ENCODE measurements at regions not wholly inside any gene's neighbourhood (a gene's known extent, or its start where the extent isn't known, plus 50 kb on each side); places are given as distances from the start of the nearest gene placed in this dataset.
A peak's percentile ranks its signal among the peaks of the same experiment; 100 is the strongest.
"Not testable (repeated sequence)": the region's sequence is repeated elsewhere in the genome, so short reads cannot be mapped to it uniquely, and the experiment has no call there.

DNA sequence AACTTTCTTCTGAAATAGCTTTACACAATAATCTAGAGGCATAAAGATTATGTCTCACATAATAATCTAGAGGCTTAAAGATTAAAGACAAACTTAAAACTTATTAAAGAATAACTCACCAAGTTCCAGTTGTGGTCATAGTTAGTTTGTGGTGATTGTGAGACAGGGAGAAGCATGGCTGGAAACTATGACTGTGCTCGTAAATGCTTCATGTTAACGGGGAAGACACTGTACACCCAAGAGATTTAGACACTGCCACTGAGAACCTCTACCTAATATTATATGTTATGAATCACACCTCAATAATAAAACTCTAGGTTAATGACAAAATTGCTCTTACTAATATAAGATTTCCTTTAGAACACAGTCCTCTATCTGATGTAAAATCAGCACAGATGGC, 541.6 kb downstream of the TMEM121 start:
- in situ Hi-C loops (cut with MboI; ENCODE audit: low pct_unique_long_range_greater_than_20kb, low sequenced_read_pairs, unreplicated experiment): no loop called here

DNA sequence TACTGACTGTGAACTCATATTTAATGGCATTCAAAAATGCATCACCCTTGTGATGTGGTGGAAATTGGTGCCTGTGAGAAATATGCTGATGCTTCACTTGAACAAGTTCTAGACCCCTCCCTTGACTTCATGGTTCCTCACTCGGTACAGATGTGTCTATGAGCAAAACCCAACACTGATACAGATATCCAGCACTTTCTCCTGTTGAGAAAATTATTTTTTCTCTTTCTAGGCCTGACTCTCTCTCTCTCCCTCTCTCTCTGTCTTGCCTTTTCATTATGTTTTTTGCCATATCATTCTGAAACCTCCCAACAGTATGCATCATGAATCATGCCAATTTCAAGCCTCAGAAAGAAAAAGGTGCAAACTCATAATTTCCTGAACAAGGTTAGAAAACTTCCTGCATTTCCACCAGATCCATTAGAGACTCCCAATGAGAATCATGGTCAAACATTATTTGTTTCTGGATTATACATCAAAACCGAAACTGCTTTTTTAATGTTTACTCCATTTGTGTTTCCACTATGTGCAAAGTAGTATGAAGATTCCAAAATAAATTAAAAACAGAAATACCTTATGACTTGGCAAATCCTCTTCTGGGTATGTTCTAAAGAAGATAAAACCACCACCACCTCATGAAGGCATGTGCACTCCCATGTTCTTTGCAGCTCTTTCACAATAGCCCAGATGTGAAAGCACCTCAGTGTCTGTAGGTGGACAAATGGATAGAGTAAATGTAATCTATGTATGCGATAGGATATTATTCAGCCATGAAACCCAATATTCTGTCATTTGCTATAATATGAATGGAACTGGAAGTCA, 543.6 kb downstream of the TMEM121 start:
- no peak for DNase-seq (ENCODE audit: low spot score)
- in situ Hi-C loops (cut with MboI; ENCODE audit: low pct_unique_long_range_greater_than_20kb, low sequenced_read_pairs, unreplicated experiment): no loop called here
- TF ChIP-seq, protein P1, sequence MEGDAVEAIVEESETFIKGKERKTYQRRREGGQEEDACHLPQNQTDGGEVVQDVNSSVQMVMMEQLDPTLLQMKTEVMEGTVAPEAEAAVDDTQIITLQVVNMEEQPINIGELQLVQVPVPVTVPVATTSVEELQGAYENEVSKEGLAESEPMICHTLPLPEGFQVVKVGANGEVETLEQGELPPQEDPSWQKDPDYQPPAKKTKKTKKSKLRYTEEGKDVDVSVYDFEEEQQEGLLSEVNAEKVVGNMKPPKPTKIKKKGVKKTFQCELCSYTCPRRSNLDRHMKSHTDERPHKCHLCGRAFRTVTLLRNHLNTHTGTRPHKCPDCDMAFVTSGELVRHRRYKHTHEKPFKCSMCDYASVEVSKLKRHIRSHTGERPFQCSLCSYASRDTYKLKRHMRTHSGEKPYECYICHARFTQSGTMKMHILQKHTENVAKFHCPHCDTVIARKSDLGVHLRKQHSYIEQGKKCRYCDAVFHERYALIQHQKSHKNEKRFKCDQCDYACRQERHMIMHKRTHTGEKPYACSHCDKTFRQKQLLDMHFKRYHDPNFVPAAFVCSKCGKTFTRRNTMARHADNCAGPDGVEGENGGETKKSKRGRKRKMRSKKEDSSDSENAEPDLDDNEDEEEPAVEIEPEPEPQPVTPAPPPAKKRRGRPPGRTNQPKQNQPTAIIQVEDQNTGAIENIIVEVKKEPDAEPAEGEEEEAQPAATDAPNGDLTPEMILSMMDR (IDR thresholded peaks at IDR 0.05; ENCODE audit: extremely low read depth, insufficient read depth, missing control alignments): no peak

More for the DNA sequence above, 541.6 kb downstream of the TMEM121 start:
- TF ChIP-seq, protein P1 (IDR thresholded peaks at IDR 0.05; ENCODE audit: extremely low read depth, insufficient read depth, missing control alignments): no peak
- DNase-seq (ENCODE audit: low spot score): no peak

DNA sequence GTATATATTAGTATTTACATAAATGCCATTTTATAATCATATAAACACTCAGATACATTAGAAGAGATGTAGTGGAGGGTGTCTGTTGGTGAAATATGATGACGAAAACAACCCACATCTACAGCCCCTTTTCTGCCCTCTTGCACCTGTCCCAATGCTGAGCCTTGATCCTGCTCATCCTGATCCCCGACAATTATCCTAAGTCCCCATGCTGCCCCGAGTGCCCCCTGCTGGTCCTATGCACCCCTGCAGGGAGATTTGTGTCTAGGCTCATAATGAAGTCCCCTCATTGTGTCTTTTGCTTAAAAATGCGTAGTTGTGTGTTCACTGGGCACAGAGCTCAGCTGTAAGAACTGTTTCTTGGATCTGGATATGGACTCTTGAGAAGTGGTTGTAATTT, 554.5 kb downstream of the TMEM121 start:
- TF ChIP-seq, protein P1 (IDR thresholded peaks at IDR 0.05; ENCODE audit: extremely low read depth, insufficient read depth, missing control alignments): peak; percentile 30
- in situ Hi-C loops (cut with MboI; ENCODE audit: low pct_unique_long_range_greater_than_20kb, low sequenced_read_pairs, unreplicated experiment): no loop called here
- DNase-seq (ENCODE audit: low spot score): no peak

GRCh38 chr14:106081721-106082120, 555.3 kb downstream of the TMEM121 start:
- in situ Hi-C loops (cut with MboI; ENCODE audit: low pct_unique_long_range_greater_than_20kb, low sequenced_read_pairs, unreplicated experiment): not testable (repeated sequence)

DNA sequence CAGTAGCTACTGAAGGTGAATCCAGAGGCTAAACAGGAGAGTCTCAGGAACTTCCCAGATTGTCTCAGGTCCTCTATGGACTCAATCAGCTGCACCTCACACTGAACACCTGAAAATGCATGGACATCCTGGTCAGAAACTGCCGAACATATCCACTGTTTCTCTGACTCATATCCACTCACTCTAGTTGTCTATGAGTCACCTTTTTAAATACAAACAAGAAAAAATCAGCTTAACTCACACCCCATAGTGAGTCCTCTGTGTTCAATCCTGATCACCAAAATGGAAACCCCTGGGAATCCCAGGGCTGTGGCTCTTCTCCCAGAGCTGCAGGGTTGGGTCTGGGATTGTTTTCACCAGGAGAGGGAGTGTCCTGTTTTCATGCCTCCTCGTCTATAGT, 556.7 kb downstream of the TMEM121 start:
- in situ Hi-C loops (cut with MboI; ENCODE audit: low pct_unique_long_range_greater_than_20kb, low sequenced_read_pairs, unreplicated experiment): no loop called here
- TF ChIP-seq, protein P1 (IDR thresholded peaks at IDR 0.05; ENCODE audit: extremely low read depth, insufficient read depth, missing control alignments): no peak
- no peak for DNase-seq (ENCODE audit: low spot score)

More at GRCh38 chr14:106081721-106082120, 555.3 kb downstream of the TMEM121 start:
- DNase-seq (ENCODE audit: low spot score): not testable (repeated sequence)

GRCh38 chr14:106087837-106088236, 561.5 kb downstream of the TMEM121 start:
- in situ Hi-C loops (cut with MboI; ENCODE audit: low pct_unique_long_range_greater_than_20kb, low sequenced_read_pairs, unreplicated experiment): no loop called here
- TF ChIP-seq, protein P1 (IDR thresholded peaks at IDR 0.05; ENCODE audit: extremely low read depth, insufficient read depth, missing control alignments): no peak
- no peak for DNase-seq (ENCODE audit: low spot score)

GRCh38 chr14:106088860-106089259, 562.5 kb downstream of the TMEM121 start:
- in situ Hi-C loops (cut with MboI; ENCODE audit: low pct_unique_long_range_greater_than_20kb, low sequenced_read_pairs, unreplicated experiment); DNase-seq (ENCODE audit: low spot score): not testable (repeated sequence)
